Esophagus squamous epithelium (tissue), 4 donors: ENCODE measurements at regions not wholly inside any gene's neighbourhood (a gene's known extent, or its start where the extent isn't known, plus 50 kb on each side); places are given as distances from the start of the nearest gene placed in this dataset.

Experiments
- CTCF ChIP-seq, 6 experiments: fragments of 450-650 bp in 4 of 6; fragments of 200-600 bp in 2 of 6; sonication (generic) in 2 of 6; IDR thresholded peaks; one replicate each; pipeline ENCODE4 v1.5.1; 2016 to 2019; ENCODE audit warnings: antibody characterized with exemption in 6 of 6, mild to moderate bottlenecking in 4 of 6, moderate library complexity in 4 of 6
- POLR2A ChIP-seq, 4 donors: fragments of 450-650 bp; IDR thresholded peaks; one replicate each; pipeline ENCODE4 v1.6.1; 2017; ENCODE audit warnings: antibody characterized with exemption in 4 of 4, mild to moderate bottlenecking in 4 of 4, moderate library complexity in 3 of 4

GRCh38 chr9:2502760-2503159 lies 118.8 kb upstream of the VLDLR start:
- TF ChIP-seq CTCF (IDR thresholded peaks at IDR 0.05) (no peak), POLR2A (IDR thresholded peaks at IDR 0.05) (no peak)
